ENCODE measurements at regions not wholly inside any gene's neighbourhood (a gene's known extent, or its start where the extent isn't known, plus 50 kb on each side); places are given as distances from the start of the nearest gene placed in this dataset.
"Not testable (repeated sequence)": the region's sequence is repeated elsewhere in the genome, so short reads cannot be mapped to it uniquely, and the experiment has no call there.

GRCh38 chr5:25441810-25442209, 797.0 kb upstream of the CDH10 start:
- Histone ChIP-seq H3K9me3 (peaks cover 29% of the 10 kb centered on the region), H3K4me1 (ENCODE audit: low read depth) (no peaks in the 10 kb centered on the region), H3K4me3 (no peak overlapping the region), H3K36me3 (ENCODE audit: low read depth) (no peaks in the 10 kb centered on the region)
- intact Hi-C loops (cut with DNase I, micrococcal nuclease): no loop called here
- TF ChIP-seq, protein P1, sequence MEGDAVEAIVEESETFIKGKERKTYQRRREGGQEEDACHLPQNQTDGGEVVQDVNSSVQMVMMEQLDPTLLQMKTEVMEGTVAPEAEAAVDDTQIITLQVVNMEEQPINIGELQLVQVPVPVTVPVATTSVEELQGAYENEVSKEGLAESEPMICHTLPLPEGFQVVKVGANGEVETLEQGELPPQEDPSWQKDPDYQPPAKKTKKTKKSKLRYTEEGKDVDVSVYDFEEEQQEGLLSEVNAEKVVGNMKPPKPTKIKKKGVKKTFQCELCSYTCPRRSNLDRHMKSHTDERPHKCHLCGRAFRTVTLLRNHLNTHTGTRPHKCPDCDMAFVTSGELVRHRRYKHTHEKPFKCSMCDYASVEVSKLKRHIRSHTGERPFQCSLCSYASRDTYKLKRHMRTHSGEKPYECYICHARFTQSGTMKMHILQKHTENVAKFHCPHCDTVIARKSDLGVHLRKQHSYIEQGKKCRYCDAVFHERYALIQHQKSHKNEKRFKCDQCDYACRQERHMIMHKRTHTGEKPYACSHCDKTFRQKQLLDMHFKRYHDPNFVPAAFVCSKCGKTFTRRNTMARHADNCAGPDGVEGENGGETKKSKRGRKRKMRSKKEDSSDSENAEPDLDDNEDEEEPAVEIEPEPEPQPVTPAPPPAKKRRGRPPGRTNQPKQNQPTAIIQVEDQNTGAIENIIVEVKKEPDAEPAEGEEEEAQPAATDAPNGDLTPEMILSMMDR (IDR thresholded peaks at IDR 0.05): no peak
- DNase-seq: no peak
- no peak for ATAC-seq

DNA sequence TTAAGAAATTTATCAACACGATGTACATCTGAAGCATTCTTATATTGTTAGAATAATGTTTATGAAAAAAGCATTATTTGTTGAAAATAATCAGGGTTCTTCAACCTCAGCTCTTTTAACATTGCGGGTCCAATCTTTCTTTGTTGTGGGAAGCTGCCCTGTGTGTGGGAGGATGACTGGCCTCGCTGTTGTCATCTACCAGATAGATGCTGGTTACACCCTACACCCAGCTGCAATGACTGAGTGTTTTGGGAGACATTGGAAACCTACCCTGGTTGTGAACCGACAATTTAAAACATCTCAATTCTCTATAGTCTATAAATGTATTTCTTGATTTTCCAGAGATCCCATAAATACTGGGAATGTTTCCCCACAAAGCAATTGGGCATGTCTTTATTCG, 794.2 kb upstream of the CDH10 start:
- DNase-seq (no peak), ATAC-seq (no peak)
- Histone ChIP-seq H3K9me3 (peaks cover 35% of the 10 kb centered on the region), H3K36me3 (ENCODE audit: low read depth) (no peaks in the 10 kb centered on the region), H3K4me3 (no peak overlapping the region), H3K4me1 (ENCODE audit: low read depth) (no peaks in the 10 kb centered on the region)
- intact Hi-C loops (cut with DNase I, micrococcal nuclease): no loop called here
- TF ChIP-seq, protein P1 (IDR thresholded peaks at IDR 0.05): no peak

- ATAC-seq; H3K36me3 ChIP-seq (ENCODE audit: low read depth); H3K4me1 ChIP-seq (ENCODE audit: low read depth); H3K4me3 ChIP-seq; DNase-seq; intact Hi-C loops (cut with DNase I, micrococcal nuclease): not testable (repeated sequence)
- H3K9me3 ChIP-seq: peaks cover 40% of the 10 kb centered on the region
These were observed 793.6 kb upstream of the CDH10 start for GRCh38 chr5:25438375-25438774.

DNA sequence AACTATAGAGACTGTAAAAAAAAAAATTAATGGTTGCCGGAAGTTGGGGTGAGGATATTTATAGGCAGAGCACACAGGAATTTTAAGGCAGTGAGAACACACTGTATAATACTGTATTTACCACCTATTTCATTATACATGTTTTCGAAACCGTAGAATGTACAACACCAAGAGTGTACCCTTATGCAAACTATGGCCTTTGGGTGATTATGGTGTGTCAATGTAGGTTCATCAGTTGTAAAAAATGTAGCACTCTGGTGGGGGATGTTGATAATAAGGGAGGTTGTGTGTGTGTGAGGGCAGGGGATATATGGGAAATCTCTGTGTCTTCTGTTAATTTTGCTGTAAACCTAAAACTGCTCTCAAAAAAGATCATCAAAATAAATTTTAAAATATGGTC, 791.7 kb upstream of the CDH10 start:
- Histone ChIP-seq H3K36me3 (ENCODE audit: low read depth) (no peaks in the 10 kb centered on the region), H3K4me3 (no peak overlapping the region), H3K4me1 (ENCODE audit: low read depth) (no peaks in the 10 kb centered on the region), H3K9me3 (peaks cover 51% of the 10 kb centered on the region)
- ATAC-seq (no peak), DNase-seq (no peak)
- intact Hi-C loops (cut with DNase I, micrococcal nuclease): no loop called here
- TF ChIP-seq, protein P1 (IDR thresholded peaks at IDR 0.05): no peak

DNA sequence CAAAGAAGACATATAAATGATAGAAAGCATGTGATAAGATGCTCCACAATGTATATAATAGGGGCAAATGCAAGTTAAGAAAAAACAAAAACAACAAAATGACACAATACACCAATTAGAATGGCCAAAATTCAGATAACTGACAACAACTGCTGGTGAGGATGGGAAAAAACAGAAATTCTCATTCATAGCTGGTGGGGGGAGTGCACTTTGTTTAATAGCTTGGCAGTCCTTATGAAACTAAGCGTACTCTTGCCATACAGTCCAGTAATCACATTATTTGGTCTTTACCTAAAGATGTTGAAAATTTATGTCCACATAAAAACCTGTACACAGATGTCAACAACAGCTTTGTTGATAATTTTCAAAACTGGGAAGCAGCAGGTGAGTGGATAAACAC, 791.1 kb upstream of the CDH10 start:
- H3K4me1 ChIP-seq (ENCODE audit: low read depth): no peaks in the 10 kb centered on the region
- H3K4me3 ChIP-seq: no peak overlapping the region
- H3K36me3 ChIP-seq (ENCODE audit: low read depth): no peaks in the 10 kb centered on the region
- no peak for ATAC-seq
- no peak for DNase-seq
- intact Hi-C loops (cut with DNase I, micrococcal nuclease): no loop called here
- TF ChIP-seq, protein P1 (IDR thresholded peaks at IDR 0.05): no peak
- H3K9me3 ChIP-seq: peaks cover 51% of the 10 kb centered on the region

- Histone ChIP-seq H3K9me3 (peaks cover 39% of the 10 kb centered on the region), H3K4me1 (ENCODE audit: low read depth) (no peaks in the 10 kb centered on the region), H3K36me3 (ENCODE audit: low read depth) (no peaks in the 10 kb centered on the region), H3K4me3 (no peak overlapping the region)
- TF ChIP-seq, protein P1 (IDR thresholded peaks at IDR 0.05): no peak
- ATAC-seq (no peak), DNase-seq (no peak)
- intact Hi-C loops (cut with DNase I, micrococcal nuclease): no loop called here
These were observed 782.5 kb upstream of the CDH10 start for GRCh38 chr5:25427240-25427639.
